VCaP (cell line): ENCODE measurements at regions not wholly inside any gene's neighbourhood (a gene's known extent, or its start where the extent isn't known, plus 50 kb on each side); places are given as distances from the start of the nearest gene placed in this dataset.

Experiments
- H3K27ac ChIP-seq: fragments of 450-650 bp; 2 replicates; pipeline ENCODE4 v1.5.1; 2017
- CTCF ChIP-seq: fragments of 450-650 bp; conservative IDR thresholded peaks from 2 replicates; pipeline ENCODE4 v1.5.1; 2017; ENCODE audit warnings: mild to moderate bottlenecking, moderate library complexity

- no peak for TF ChIP-seq CTCF
- H3K27ac ChIP-seq, result no peak overlapping the region
Measured at GRCh38 chr3:118744186-118744585, 290.5 kb downstream of the IGSF11 start.

- no peak for TF ChIP-seq CTCF
- no peak overlapping the region for H3K27ac ChIP-seq
Measured at GRCh38 chr3:118754406-118755252, 280.0 kb downstream of the IGSF11 start.

GRCh38 chr3:118755253-118755801 lies 279.3 kb downstream of the IGSF11 start:
- no peak overlapping the region for H3K27ac ChIP-seq
- TF ChIP-seq CTCF, result no peak

- no peak overlapping the region for H3K27ac ChIP-seq
- TF ChIP-seq CTCF, result no peak; the same call in 1 of the 2 replicates
Measured at GRCh38 chr3:118760585-118761290, 273.9 kb downstream of the IGSF11 start.

GRCh38 chr3:118761291-118761606 lies 273.4 kb downstream of the IGSF11 start:
- no peak for TF ChIP-seq CTCF
- H3K27ac ChIP-seq, result no peak overlapping the region

GRCh38 chr3:118765636-118766305 lies 268.9 kb downstream of the IGSF11 start:
- no peak overlapping the region for H3K27ac ChIP-seq
- TF ChIP-seq CTCF, result no peak

- no peak for TF ChIP-seq CTCF
- H3K27ac ChIP-seq, result no peak overlapping the region
Measured at GRCh38 chr3:118766306-118766669, 268.4 kb downstream of the IGSF11 start.
